ENCODE measurements at regions not wholly inside any gene's neighbourhood (a gene's known extent, or its start where the extent isn't known, plus 50 kb on each side); places are given as distances from the start of the nearest gene placed in this dataset.
"Not testable (repeated sequence)": the region's sequence is repeated elsewhere in the genome, so short reads cannot be mapped to it uniquely, and the experiment has no call there.

DNA sequence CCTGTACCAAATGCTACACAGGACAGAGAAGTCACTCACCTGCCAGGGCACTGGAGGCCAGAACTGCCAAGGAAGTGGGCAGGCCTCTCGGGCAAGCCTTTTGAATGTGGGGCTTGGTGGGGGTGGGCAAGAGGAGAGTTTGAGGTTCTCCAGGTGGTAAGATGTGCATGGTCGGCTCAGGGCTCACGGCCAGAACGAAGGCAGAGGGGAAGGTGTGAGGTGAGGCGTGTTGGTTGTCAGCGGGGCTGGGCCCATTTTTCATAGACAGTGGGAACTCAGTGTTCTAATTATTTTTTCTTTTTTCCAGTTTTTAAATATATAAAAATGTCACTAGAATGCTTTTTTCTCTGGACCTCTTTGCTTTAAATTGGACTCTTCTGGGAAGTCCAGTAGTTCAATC lies 145.8 kb downstream of the BCL2L11 start:
- TF ChIP-seq, protein P1, sequence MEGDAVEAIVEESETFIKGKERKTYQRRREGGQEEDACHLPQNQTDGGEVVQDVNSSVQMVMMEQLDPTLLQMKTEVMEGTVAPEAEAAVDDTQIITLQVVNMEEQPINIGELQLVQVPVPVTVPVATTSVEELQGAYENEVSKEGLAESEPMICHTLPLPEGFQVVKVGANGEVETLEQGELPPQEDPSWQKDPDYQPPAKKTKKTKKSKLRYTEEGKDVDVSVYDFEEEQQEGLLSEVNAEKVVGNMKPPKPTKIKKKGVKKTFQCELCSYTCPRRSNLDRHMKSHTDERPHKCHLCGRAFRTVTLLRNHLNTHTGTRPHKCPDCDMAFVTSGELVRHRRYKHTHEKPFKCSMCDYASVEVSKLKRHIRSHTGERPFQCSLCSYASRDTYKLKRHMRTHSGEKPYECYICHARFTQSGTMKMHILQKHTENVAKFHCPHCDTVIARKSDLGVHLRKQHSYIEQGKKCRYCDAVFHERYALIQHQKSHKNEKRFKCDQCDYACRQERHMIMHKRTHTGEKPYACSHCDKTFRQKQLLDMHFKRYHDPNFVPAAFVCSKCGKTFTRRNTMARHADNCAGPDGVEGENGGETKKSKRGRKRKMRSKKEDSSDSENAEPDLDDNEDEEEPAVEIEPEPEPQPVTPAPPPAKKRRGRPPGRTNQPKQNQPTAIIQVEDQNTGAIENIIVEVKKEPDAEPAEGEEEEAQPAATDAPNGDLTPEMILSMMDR (IDR thresholded peaks at IDR 0.05; ENCODE audit: poor library complexity) = not testable (repeated sequence)
- TF ChIP-seq EZH2 (IDR thresholded peaks at IDR 0.05; ENCODE audit: borderline replicate concordance) = not testable (repeated sequence)
